CD14-positive monocyte (primary cell): ENCODE measurements at regions not wholly inside any gene's neighbourhood (a gene's known extent, or its start where the extent isn't known, plus 50 kb on each side); places are given as distances from the start of the nearest gene placed in this dataset.
"Not testable (repeated sequence)": the region's sequence is repeated elsewhere in the genome, so short reads cannot be mapped to it uniquely, and the experiment has no call there.

Experiments
- DNase-seq, 3 donors: peaks; one replicate each; pipeline ENCODE4 v3.0.0-alpha.2; 2011 to 2022
- H2AFZ ChIP-seq: 2 replicates; pipeline ENCODE4 v1.6.0; 2012; ENCODE audit warnings: mild to moderate bottlenecking, low read depth, low read length, inconsistent platforms; ENCODE audit not compliant: insufficient read depth, poor library complexity, severe bottlenecking
- H3K27ac ChIP-seq, 2 donors: 1 replicate in 1 of 2; 2 replicates in 1 of 2; pipeline ENCODE4 v1.5.1; 2012 to 2013; ENCODE audit warnings: low read length in 2 of 2, control low read depth in 1 of 2, inconsistent platforms in 1 of 2, low read depth in 1 of 2, mild to moderate bottlenecking in 1 of 2
- H3K27me3 ChIP-seq, 2 donors: one replicate each; pipeline versions ENCODE4 v1.6.0 to v1.6.1; 2011 to 2013; ENCODE audit warnings: low read length in 2 of 2; ENCODE audit not compliant: control insufficient read depth in 2 of 2, insufficient read depth in 2 of 2
- H3K36me3 ChIP-seq, 2 donors: replicated peaks in 1 of 2; 1 replicate in 1 of 2; 2 replicates in 1 of 2; pipeline versions ENCODE4 v1.5.1 to v1.6.1; 2012 to 2013; ENCODE audit warnings: low read length in 2 of 2, control low read depth in 1 of 2, inconsistent platforms in 1 of 2, mild to moderate bottlenecking in 1 of 2; ENCODE audit not compliant: insufficient read depth in 2 of 2, control insufficient read depth in 1 of 2
- H3K4me1 ChIP-seq, 2 donors: 1 replicate in 1 of 2; 2 replicates in 1 of 2; pipeline versions ENCODE4 v1.5.1 to v1.6.1; 2012 to 2013; ENCODE audit warnings: low read length in 2 of 2, control low read depth in 1 of 2, inconsistent platforms in 1 of 2, mild to moderate bottlenecking in 1 of 2, moderate library complexity in 1 of 2; ENCODE audit not compliant: insufficient read depth in 2 of 2, control insufficient read depth in 1 of 2
- H3K4me2 ChIP-seq: replicated peaks from 2 replicates; pipeline ENCODE3; 2012; ENCODE audit warnings: low read length, moderate library complexity, mild to moderate bottlenecking; ENCODE audit not compliant: poor library complexity, severe bottlenecking; ENCODE audit errors: extremely low read depth
- H3K4me3 ChIP-seq, 3 experiments: fragments of 200-600 bp in 1 of 3; sonication (generic) in 1 of 3; replicated peaks in 1 of 3; 1 replicate in 2 of 3; 2 replicates in 1 of 3; pipeline ENCODE4 v1.5.1; 2011 to 2013; ENCODE audit warnings: low read length in 3 of 3, mild to moderate bottlenecking in 3 of 3, control low read depth in 2 of 3, low read depth in 2 of 3, inconsistent platforms in 1 of 3, moderate library complexity in 1 of 3
- H3K79me2 ChIP-seq: 2 replicates; pipeline ENCODE4 v1.6.0; 2012; ENCODE audit warnings: mild to moderate bottlenecking, control low read depth, inconsistent platforms, low read length, moderate library complexity; ENCODE audit not compliant: insufficient read depth
- H3K9ac ChIP-seq: 2 replicates; pipeline ENCODE4 v1.6.0; 2017; ENCODE audit warnings: low read length, mild to moderate bottlenecking; ENCODE audit not compliant: insufficient read depth, poor library complexity, severe bottlenecking
- H3K9me3 ChIP-seq, 2 donors: replicated peaks in 1 of 2; 1 replicate in 1 of 2; 2 replicates in 1 of 2; pipeline versions ENCODE4 v1.5.1 to v1.6.1; 2012 to 2013; ENCODE audit warnings: low read length in 2 of 2, control low read depth in 1 of 2; ENCODE audit not compliant: control insufficient read depth in 1 of 2, insufficient read depth in 1 of 2
- H4K20me1 ChIP-seq: 2 replicates; pipeline ENCODE4 v1.6.0; 2012; ENCODE audit warnings: mild to moderate bottlenecking, low read length, control low read depth, moderate library complexity; ENCODE audit not compliant: insufficient read depth
- H3K27ac Mint-ChIP-seq, 7 donors: one replicate each; pipeline ENCODE4 v1.8.0; 2020; ENCODE audit warnings: mild to moderate bottlenecking in 7 of 7, mixed read lengths in 7 of 7, moderate library complexity in 6 of 7, inconsistent platforms in 2 of 7
- H3K27me3 Mint-ChIP-seq, 3 donors: one replicate each; pipeline ENCODE4 v1.8.0; 2021 to 2022; ENCODE audit warnings: low read depth in 3 of 3, mild to moderate bottlenecking in 3 of 3, mixed read lengths in 3 of 3, moderate library complexity in 3 of 3, inconsistent platforms in 1 of 3
- H3K36me3 Mint-ChIP-seq, 2 donors: one replicate each; pipeline ENCODE4 v1.8.0; 2020; ENCODE audit warnings: mixed read lengths in 2 of 2, inconsistent platforms in 1 of 2, mild to moderate bottlenecking in 1 of 2
- H3K4me1 Mint-ChIP-seq: one replicate; pipeline ENCODE4 v1.8.0; 2020; ENCODE audit warnings: mild to moderate bottlenecking, mixed read lengths
- H3K4me3 Mint-ChIP-seq, 2 donors: one replicate each; pipeline ENCODE4 v1.8.0; 2020; ENCODE audit warnings: mild to moderate bottlenecking in 2 of 2, mixed read lengths in 2 of 2, moderate library complexity in 1 of 2
- H3K9me3 Mint-ChIP-seq, 7 donors: one replicate each; pipeline ENCODE4 v1.8.0; 2020 to 2022; ENCODE audit warnings: mixed read lengths in 7 of 7, mild to moderate bottlenecking in 6 of 7, moderate library complexity in 6 of 7, inconsistent platforms in 2 of 7
- WGBS: methylation state at CpG from one replicate; pipeline ENCODE4 v1.1.5; 2013; ENCODE audit warnings: missing lambda C conversion rate; ENCODE audit not compliant: insufficient coverage; 5-methylcytosine and 5-hydroxymethylcytosine counted together
- intact Hi-C, 2 donors: fragments of 100-400 bp; cut with micrococcal nuclease; formaldehyde crosslinking; loops; one replicate each; pipeline versions ENCODE4 v1.15.0 to v1.15.1; 2023
- TF ChIP-seq, protein P1 (sequence below): fragments of 200-600 bp; IDR thresholded peaks from one replicate; pipeline ENCODE4 v1.8.0; 2022; ENCODE audit warnings: antibody characterized with exemption, mild to moderate bottlenecking

DNA sequence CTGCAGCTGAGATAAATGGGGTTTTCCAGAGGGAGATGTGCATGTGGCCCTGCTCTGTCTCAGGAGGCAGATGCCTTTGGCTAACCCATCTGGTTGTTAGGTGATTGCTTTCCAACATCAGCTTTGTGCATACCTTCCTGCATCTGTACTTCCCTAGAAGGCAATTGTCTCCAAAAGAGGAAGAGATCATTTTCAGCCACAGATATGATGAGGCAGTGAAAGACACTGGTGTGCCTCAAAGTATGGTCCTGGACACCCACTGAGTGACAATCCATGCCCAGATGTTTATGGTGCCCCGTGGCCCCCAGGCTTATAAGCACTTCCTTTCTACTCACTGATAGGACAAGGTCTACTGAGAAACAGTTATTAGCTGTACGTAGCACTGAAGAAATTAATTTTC is 117.5 kb upstream of the NR2F2 start:
- H3K4me1 Mint-ChIP-seq, result no peaks in the 10 kb centered on the region
- H3K4me3 Mint-ChIP-seq, result no peak overlapping the region
- H3K27ac Mint-ChIP-seq, result no peak overlapping the region
- H3K36me3 Mint-ChIP-seq, result no peaks in the 10 kb centered on the region
- WGBS, result no CpG with 5 or more reads among the region's 2 CpGs
- H3K27ac ChIP-seq, result no peak overlapping the region
- H3K79me2 ChIP-seq, result no peaks in the 10 kb centered on the region
- peaks cover 0 to 7% of the 10 kb centered on the region in 2 donors for H3K9me3 ChIP-seq
- no peaks in the 10 kb centered on the region for H3K27me3 ChIP-seq
- DNase-seq, result no peak
- TF ChIP-seq, protein P1, sequence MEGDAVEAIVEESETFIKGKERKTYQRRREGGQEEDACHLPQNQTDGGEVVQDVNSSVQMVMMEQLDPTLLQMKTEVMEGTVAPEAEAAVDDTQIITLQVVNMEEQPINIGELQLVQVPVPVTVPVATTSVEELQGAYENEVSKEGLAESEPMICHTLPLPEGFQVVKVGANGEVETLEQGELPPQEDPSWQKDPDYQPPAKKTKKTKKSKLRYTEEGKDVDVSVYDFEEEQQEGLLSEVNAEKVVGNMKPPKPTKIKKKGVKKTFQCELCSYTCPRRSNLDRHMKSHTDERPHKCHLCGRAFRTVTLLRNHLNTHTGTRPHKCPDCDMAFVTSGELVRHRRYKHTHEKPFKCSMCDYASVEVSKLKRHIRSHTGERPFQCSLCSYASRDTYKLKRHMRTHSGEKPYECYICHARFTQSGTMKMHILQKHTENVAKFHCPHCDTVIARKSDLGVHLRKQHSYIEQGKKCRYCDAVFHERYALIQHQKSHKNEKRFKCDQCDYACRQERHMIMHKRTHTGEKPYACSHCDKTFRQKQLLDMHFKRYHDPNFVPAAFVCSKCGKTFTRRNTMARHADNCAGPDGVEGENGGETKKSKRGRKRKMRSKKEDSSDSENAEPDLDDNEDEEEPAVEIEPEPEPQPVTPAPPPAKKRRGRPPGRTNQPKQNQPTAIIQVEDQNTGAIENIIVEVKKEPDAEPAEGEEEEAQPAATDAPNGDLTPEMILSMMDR, result no peak
- no peak overlapping the region for H3K4me3 ChIP-seq
- H3K9me3 Mint-ChIP-seq, result peaks cover 0 to 11% (median 3%) of the 10 kb centered on the region in 7 donors
- H3K4me1 ChIP-seq, result no peaks in the 10 kb centered on the region
- no peak overlapping the region for H2AFZ ChIP-seq
- H4K20me1 ChIP-seq, result no peaks in the 10 kb centered on the region
- no peak overlapping the region for H3K4me2 ChIP-seq
- H3K9ac ChIP-seq, result no peak overlapping the region
- intact Hi-C loops, result no loop called here
- no peaks in the 10 kb centered on the region for H3K36me3 ChIP-seq
- peaks cover 0 to 2% (median 0%) of the 10 kb centered on the region in 3 donors for H3K27me3 Mint-ChIP-seq

DNA sequence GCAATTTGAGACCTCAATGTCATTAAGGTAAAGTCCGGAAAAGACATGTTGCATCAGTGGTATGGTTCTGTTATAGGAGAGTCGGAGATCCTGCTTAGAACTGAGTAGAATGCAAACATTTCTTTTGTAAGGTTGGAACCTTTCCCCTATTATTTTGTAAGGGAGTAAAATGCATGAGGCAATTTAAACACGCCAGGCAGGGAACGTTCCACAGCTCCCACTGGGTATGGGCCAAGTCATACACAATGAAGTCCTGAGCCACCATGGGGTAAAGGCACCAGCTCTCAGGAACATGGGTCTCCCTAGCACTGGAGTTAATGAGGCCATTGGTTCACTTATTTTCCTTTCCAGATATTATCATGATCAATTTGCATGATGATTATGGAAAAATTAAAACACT is 116.6 kb upstream of the NR2F2 start:
- peaks cover 0 to 7% of the 10 kb centered on the region in 2 donors for H3K9me3 ChIP-seq
- TF ChIP-seq, protein P1, result no peak
- no peak overlapping the region for H3K9ac ChIP-seq
- no peaks in the 10 kb centered on the region for H3K36me3 Mint-ChIP-seq
- no peaks in the 10 kb centered on the region for H3K4me1 Mint-ChIP-seq
- no peaks in the 10 kb centered on the region for H3K27me3 ChIP-seq
- H2AFZ ChIP-seq, result no peak overlapping the region
- WGBS, result no CpG with 5 or more reads among the region's 4 CpGs
- no peak overlapping the region for H3K4me3 Mint-ChIP-seq
- DNase-seq, result no peak
- H3K27me3 Mint-ChIP-seq, result peaks cover 0 to 2% (median 0%) of the 10 kb centered on the region in 3 donors
- peaks cover 0 to 11% (median 3%) of the 10 kb centered on the region in 7 donors for H3K9me3 Mint-ChIP-seq
- H3K79me2 ChIP-seq, result no peaks in the 10 kb centered on the region
- no peaks in the 10 kb centered on the region for H3K4me1 ChIP-seq
- no peak overlapping the region for H3K4me2 ChIP-seq
- intact Hi-C loops, result no loop called here
- H4K20me1 ChIP-seq, result no peaks in the 10 kb centered on the region
- H3K27ac ChIP-seq, result no peak overlapping the region
- H3K36me3 ChIP-seq, result no peaks in the 10 kb centered on the region
- H3K4me3 ChIP-seq, result no peak overlapping the region
- no peak overlapping the region for H3K27ac Mint-ChIP-seq

DNA sequence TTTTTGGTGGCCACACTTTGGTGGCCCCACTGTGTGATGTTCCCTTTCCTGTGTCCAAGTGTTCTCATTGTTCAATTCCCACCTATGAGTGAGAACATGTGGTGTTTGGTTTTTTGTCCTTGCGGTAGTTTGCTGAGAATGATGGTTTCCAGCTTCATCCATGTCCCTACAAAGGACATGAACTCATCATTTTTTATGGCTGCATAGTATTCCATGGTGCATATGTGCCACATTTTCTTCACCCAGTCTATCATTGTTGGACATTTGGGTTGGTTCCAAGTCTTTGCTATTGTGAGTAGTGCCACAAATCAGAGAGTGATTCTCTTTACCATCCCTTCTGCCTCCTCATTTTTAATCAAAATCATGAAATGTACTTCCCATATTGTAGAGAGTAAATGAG is 114.0 kb upstream of the NR2F2 start:
- H3K4me2 ChIP-seq, H3K9me3 ChIP-seq, H4K20me1 ChIP-seq, intact Hi-C loops, H3K9ac ChIP-seq, H3K4me3 ChIP-seq, H3K36me3 Mint-ChIP-seq, H3K27me3 Mint-ChIP-seq, H2AFZ ChIP-seq, H3K79me2 ChIP-seq, H3K27ac Mint-ChIP-seq, H3K27ac ChIP-seq, H3K4me1 Mint-ChIP-seq, H3K4me3 Mint-ChIP-seq, DNase-seq, H3K36me3 ChIP-seq, H3K27me3 ChIP-seq, H3K4me1 ChIP-seq: not testable (repeated sequence)
- no CpG with 5 or more reads among the region's 1 CpG for WGBS
- H3K9me3 Mint-ChIP-seq, result peaks cover 0 to 13% (median 4%) of the 10 kb centered on the region in 7 donors
